Stimulated activated CD8-positive, alpha-beta memory T cell treated with anti-CD3 and anti-CD28 coated beads, Interleukin-15, amount 100 ng/mL, for 1 hour (primary cell): ENCODE measurements at regions not wholly inside any gene's neighbourhood (a gene's known extent, or its start where the extent isn't known, plus 50 kb on each side); places are given as distances from the start of the nearest gene placed in this dataset.
"Not testable (repeated sequence)": the region's sequence is repeated elsewhere in the genome, so short reads cannot be mapped to it uniquely, and the experiment has no call there.

Source experiments
- DNase-seq: peaks from one replicate; pipeline ENCODE4 v3.0.0-alpha.2; 2020; ENCODE audit warnings: low read depth

DNA sequence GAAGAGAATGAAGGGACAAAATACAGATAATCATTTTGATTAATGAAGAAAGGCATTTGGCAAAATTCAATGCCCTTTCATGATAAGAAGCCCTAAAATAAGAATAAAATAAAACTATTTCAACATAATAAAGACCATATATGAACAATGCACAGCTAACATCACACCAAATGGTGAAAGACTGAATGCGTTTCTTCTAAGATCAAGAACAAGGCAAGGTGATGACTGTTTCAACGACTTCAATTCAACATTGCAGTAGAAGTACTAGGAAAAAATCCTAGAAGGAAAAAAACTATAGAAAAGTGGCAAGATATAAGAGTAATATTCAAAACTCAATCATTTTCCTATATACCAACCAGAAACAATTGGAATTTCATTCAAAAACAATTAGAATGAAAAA is 280.1 kb upstream of the GRM7 start:
- no peak for DNase-seq

- no peak for DNase-seq
Observed at GRCh38 chr3:6585360-6585759, 275.6 kb upstream of the GRM7 start.

DNA sequence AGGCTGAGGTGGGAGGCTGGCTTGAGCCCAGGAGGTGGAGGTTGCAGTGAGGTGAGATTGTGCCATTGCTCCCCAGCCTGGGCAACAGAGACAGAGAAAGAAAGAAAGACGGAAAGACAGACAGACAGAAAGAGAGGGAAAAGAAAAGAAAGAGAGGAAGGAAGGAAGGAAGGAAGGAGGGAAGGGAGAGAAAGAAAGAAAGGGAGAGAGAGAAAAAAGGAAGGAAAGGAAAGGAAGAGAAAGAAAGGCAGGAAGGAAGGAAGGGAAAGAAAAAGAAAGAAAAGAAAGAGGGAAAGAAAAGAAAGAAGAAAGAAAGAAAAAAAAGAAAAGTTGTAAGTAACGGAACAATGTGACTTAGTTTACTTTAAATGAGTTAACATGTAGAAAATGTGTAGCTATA is 260.7 kb upstream of the GRM7 start:
- no peak for DNase-seq

GRCh38 chr3:6601374-6601773 is 259.5 kb upstream of the GRM7 start:
- no peak for DNase-seq

DNA sequence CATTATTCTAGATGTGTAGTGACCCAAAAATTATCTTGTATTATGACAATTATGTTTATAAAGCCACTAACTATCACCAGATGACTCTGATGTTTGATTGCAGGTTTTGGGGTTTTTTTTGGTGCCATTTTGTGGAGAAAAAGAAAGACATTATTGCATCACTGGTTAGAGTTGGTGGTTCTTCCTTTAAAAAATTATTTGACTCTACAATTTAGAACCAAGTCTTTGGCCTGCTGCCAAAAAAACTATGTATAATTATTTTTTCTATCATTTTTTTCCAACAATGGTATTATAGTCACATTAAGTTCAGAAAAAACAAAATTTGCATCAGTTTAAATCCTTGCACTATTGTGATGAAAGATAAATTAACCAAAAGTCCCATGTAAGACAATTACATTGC is 258.6 kb upstream of the GRM7 start:
- no peak for DNase-seq

GRCh38 chr3:6605227-6605626 is 255.7 kb upstream of the GRM7 start:
- DNase-seq: no peak

GRCh38 chr3:6608843-6609242 is 252.1 kb upstream of the GRM7 start:
- no peak for DNase-seq

- no peak for DNase-seq
Observed at GRCh38 chr3:6612034-6612616, 248.8 kb upstream of the GRM7 start.

DNA sequence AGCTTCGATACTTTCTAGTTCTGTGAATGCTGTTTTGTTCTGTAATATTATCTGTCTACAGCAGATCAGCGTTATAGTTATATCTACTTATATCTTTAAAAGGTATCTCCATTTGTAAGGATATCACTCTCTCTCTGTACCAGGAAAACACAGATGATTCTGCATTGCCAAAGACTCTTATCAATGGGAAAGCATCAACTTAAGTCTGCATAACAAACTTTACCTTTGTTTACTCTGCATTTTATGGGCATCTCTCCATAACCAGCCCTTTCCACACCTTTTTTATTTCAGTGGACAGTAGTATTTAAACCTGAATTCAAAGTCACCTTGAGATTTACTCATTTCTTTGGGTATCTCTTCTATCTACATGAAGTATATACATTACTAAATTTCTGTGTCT is 238.7 kb upstream of the GRM7 start:
- no peak for DNase-seq

GRCh38 chr3:6622712-6623111 is 238.2 kb upstream of the GRM7 start:
- no peak for DNase-seq

DNA sequence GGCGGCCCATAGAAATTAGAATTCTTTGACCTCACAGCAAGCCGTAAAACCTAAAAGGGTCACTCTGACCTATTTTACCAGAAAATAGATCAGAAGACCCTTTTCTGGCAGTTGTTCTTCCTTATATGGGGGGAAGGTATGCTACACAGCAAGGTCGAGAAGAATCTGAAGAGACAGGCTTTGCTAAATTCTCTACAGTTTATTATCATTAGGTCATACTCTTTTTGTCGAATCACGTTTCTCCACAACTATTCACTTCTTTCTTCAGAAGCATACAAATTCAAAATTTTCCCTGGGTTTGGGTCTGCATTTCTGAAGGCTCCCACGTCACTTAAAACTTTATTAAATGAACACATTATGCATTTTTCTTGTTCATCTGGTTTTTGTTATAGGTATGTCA is 229.5 kb upstream of the GRM7 start:
- DNase-seq: no peak

GRCh38 chr3:6640907-6641306 is 220.0 kb upstream of the GRM7 start:
- DNase-seq: no peak

DNA sequence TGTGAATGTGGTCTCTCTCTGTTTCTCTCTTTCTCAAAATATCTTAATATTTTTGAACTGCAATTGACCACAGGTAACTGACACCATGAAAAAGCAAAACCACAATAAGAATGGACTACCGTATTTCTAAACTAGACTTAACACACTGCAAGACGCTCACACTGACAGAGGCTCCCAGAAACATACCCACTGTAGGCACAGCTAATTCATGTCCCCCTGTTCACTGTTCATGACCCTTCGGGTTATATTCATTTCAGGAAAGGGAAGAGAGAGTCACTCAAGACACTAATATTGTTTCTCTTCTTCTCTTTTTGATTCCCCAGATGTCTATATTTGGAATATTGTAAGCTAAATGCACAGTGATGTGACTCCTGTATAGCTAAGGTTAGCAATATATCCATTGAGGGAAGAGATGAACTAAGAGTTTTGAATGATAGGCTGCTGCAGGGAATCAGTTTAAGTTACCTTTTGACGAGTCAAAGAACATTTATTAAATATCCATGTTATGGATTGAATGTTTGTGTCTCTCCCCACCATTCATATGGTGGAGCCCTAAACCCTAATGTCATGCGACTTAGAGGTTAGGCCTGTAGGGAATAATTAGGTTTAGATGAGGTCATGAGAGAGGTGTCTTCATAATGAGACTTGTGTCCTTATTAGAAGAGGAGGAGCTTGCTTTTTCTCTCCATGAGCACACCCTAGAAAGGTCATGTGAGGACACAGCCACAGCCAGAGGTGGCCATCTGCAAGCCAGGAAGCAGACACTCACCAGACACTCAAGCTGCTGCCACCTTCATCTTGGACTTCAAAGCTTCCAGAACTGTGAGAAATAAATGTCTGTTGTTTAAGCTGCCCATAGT is 216.6 kb upstream of the GRM7 start:
- DNase-seq: no peak

DNA sequence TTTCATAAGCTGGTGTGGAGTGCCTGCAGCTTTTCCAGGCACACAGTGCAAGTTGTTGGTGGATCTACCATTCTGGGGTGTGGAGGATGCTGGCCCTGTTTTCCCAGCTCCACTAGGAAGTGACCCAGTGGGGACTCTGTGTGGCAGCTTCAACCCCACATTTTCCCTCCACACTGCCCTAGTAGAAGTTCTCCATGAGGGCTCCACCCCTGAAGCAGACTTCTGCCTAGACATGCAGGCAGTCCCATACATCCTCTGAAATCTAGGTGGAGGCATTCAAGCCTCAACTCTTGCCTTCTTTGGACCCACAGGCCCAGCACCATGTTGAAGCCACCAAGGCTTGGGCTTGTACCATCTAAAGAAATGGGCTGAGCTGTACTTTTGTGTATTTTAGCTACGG is 206.2 kb upstream of the GRM7 start:
- no peak for DNase-seq

- no peak for DNase-seq
Observed at GRCh38 chr3:6655275-6655674, 205.6 kb upstream of the GRM7 start.

DNA sequence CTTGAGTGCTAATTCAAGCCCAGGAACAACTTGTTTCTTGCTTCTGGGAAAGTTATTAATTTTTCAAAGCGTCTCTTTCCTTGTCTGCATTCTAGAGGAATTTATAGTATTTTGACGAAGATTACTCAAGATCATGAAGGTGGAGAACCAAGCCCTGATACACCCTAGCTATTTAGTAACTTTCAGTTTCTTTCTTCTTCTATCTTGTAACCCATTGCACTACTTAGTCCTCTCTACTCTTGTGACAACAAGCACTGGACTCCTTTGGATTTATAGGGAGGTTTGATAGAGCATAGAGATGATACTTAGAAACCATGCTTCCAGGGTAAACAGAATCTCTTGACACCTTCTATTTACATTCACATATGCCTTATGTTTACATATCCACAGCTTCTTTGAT is 203.3 kb upstream of the GRM7 start:
- no peak for DNase-seq

- no peak for DNase-seq
Observed at GRCh38 chr3:6667354-6667753, 193.6 kb upstream of the GRM7 start.

GRCh38 chr3:6671363-6671762 is 189.6 kb upstream of the GRM7 start:
- DNase-seq: no peak

- DNase-seq: no peak
Observed at GRCh38 chr3:6679510-6679909, 181.4 kb upstream of the GRM7 start.

GRCh38 chr3:6680119-6680806 is 180.7 kb upstream of the GRM7 start:
- DNase-seq: no peak

DNA sequence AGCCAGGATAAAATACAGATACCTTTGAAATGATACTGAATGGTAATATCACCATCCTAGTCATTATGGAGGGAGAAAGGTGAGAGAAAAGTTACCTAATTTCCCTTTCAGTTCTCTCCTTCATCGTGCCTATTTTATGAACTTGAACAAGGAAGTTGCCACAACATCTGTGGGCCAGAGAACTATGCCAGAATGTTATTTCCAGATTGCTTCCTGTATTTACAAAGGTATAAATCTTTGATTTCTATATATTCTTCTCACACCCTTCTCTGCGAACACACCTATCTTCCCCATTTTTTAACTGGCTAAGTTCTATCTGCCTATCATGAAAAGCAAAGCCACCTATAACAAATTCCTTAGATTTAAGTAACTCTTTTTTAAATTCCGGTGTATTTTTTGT is 163.6 kb upstream of the GRM7 start:
- no peak for DNase-seq

GRCh38 chr3:6697722-6698121 is 163.2 kb upstream of the GRM7 start:
- no peak for DNase-seq

GRCh38 chr3:6704817-6705216 is 156.1 kb upstream of the GRM7 start:
- not testable (repeated sequence) for DNase-seq
